Astrocyte (in vitro differentiated cells and primary cell): ENCODE measurements at regions not wholly inside any gene's neighbourhood (a gene's known extent, or its start where the extent isn't known, plus 50 kb on each side); places are given as distances from the start of the nearest gene placed in this dataset.
A peak's percentile ranks its signal among the peaks of the same experiment; 100 is the strongest.

ENCODE experiments used
- DNase-seq: peaks from one replicate; pipeline ENCODE4 v3.0.0-alpha.2; 2010; ENCODE audit warnings: low read depth
- FAIRE-seq: peaks from 2 replicates; lab custom pipeline; 2011; peaks lifted over from hg19 to GRCh38; lab: Jason Lieb, UNC
- H2AFZ ChIP-seq: 2 replicates; pipeline ENCODE4 v1.6.0; 2012; ENCODE audit warnings: low read depth, low read length, inconsistent platforms
- H3K27ac ChIP-seq: 2 replicates; pipeline ENCODE4 v1.5.1; 2011; ENCODE audit warnings: low read depth, low read length, inconsistent platforms
- H3K27me3 ChIP-seq: 2 replicates; pipeline ENCODE4 v1.6.0; 2011; ENCODE audit warnings: low read length, inconsistent platforms; ENCODE audit not compliant: insufficient read depth
- H3K36me3 ChIP-seq: 2 replicates; pipeline ENCODE4 v1.5.1; 2011; ENCODE audit warnings: low read length, inconsistent platforms; ENCODE audit not compliant: insufficient read depth
- H3K4me1 ChIP-seq: 2 replicates; pipeline ENCODE4 v1.5.1; 2011; ENCODE audit warnings: low read length, inconsistent platforms; ENCODE audit not compliant: insufficient read depth
- H3K4me2 ChIP-seq: 2 replicates; pipeline ENCODE4 v1.6.0; 2012; ENCODE audit warnings: low read length, inconsistent platforms
- H3K4me3 ChIP-seq: 2 replicates; pipeline ENCODE4 v1.5.1; 2011; ENCODE audit warnings: low read depth, mild to moderate bottlenecking, low read length, inconsistent platforms; ENCODE audit not compliant: insufficient read depth
- H3K79me2 ChIP-seq: 2 replicates; pipeline ENCODE4 v1.6.0; 2012; ENCODE audit warnings: mild to moderate bottlenecking, low read length, inconsistent platforms; ENCODE audit not compliant: insufficient read depth
- H3K9ac ChIP-seq: 2 replicates; pipeline ENCODE4 v1.6.0; 2012; ENCODE audit warnings: mild to moderate bottlenecking, low read length, inconsistent platforms
- H3K9me3 ChIP-seq: 2 replicates; pipeline ENCODE4 v1.5.1; 2012; ENCODE audit warnings: low read depth, mild to moderate bottlenecking, low read length, inconsistent platforms; ENCODE audit not compliant: insufficient read depth
- H4K20me1 ChIP-seq: 2 replicates; pipeline ENCODE4 v1.6.0; 2012; ENCODE audit warnings: low read length, inconsistent platforms; ENCODE audit not compliant: insufficient read depth
- H3K27ac Mint-ChIP-seq: one replicate; pipeline ENCODE4 v1.8.0; 2021; ENCODE audit warnings: mild to moderate bottlenecking, mixed read lengths; ENCODE audit not compliant: unreplicated experiment
- H3K27me3 Mint-ChIP-seq: one replicate; pipeline ENCODE4 v1.8.0; 2021; ENCODE audit warnings: low read depth, mixed read lengths; ENCODE audit not compliant: unreplicated experiment
- H3K36me3 Mint-ChIP-seq: one replicate; pipeline ENCODE4 v1.8.0; 2021; ENCODE audit warnings: low read depth, mixed read lengths; ENCODE audit not compliant: unreplicated experiment
- H3K4me1 Mint-ChIP-seq: one replicate; pipeline ENCODE4 v1.8.0; 2021; ENCODE audit warnings: low read depth, mixed read lengths; ENCODE audit not compliant: unreplicated experiment
- H3K4me3 Mint-ChIP-seq: one replicate; pipeline ENCODE4 v1.8.0; 2021; ENCODE audit warnings: mild to moderate bottlenecking, moderate library complexity, mixed read lengths; ENCODE audit not compliant: unreplicated experiment
- H3K9me3 Mint-ChIP-seq: one replicate; pipeline ENCODE4 v1.8.0; 2021; ENCODE audit warnings: mild to moderate bottlenecking, mixed read lengths; ENCODE audit not compliant: unreplicated experiment
- CTCF ChIP-seq: IDR thresholded peaks from 2 replicates; pipeline ENCODE4 v1.5.1; 2011; ENCODE audit warnings: low read depth, mild to moderate bottlenecking, inconsistent platforms, low read length, moderate library complexity; ENCODE audit not compliant: insufficient read depth
- EZH2 ChIP-seq: IDR thresholded peaks from 2 replicates; pipeline ENCODE4 v1.6.1; 2012; ENCODE audit warnings: mild to moderate bottlenecking, low read length, inconsistent platforms; ENCODE audit not compliant: insufficient read depth

DNA sequence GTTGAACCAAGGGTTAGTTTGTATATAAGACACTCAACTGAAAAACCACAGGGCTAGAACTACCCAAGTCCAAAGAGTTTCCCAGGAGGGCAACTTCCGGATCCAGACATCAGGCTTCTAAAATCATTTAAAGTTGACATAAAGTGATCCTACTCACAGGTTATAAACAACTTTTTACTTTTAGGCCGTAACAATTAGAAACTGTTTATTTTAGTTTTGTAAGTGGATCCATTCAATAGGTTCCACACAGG is 454.6 kb downstream of the MEIS1 start:
- TF ChIP-seq CTCF: no peak
- TF ChIP-seq EZH2: no peak
- peaks cover 17% of the 10 kb centered on the region for H3K4me1 ChIP-seq
- peak overlapping the region; percentile 50 for H3K4me2 ChIP-seq
- H3K27ac ChIP-seq: peak overlapping the region; percentile 72
- peak overlapping the region; percentile 3 for H3K9ac ChIP-seq
- H3K27me3 Mint-ChIP-seq: no peaks in the 10 kb centered on the region
- DNase-seq (no peak), FAIRE-seq (no peak)
- H3K79me2 ChIP-seq: no peaks in the 10 kb centered on the region
- H2AFZ ChIP-seq: no peak overlapping the region
- H3K9me3 Mint-ChIP-seq: no peaks in the 10 kb centered on the region
- H3K27ac Mint-ChIP-seq: peak overlapping the region; percentile 88
- no peaks in the 10 kb centered on the region for H3K36me3 ChIP-seq
- peaks cover 19% of the 10 kb centered on the region for H3K4me1 Mint-ChIP-seq
- H3K4me3 ChIP-seq: no peak overlapping the region
- H3K27me3 ChIP-seq: no peaks in the 10 kb centered on the region
- H3K4me3 Mint-ChIP-seq: no peak overlapping the region
- H3K9me3 ChIP-seq: no peaks in the 10 kb centered on the region
- no peaks in the 10 kb centered on the region for H4K20me1 ChIP-seq
- H3K36me3 Mint-ChIP-seq: no peaks in the 10 kb centered on the region

- Mint-ChIP-seq H3K4me1 (peaks cover 19% of the 10 kb centered on the region), H3K9me3 (no peaks in the 10 kb centered on the region), H3K36me3 (no peaks in the 10 kb centered on the region), H3K27ac (peak overlapping the region; percentile 44), H3K27me3 (no peaks in the 10 kb centered on the region), H3K4me3 (peak overlapping the region; percentile 47)
- TF ChIP-seq CTCF (no peak), EZH2 (no peak)
- FAIRE-seq (no peak), DNase-seq (no peak)
- Histone ChIP-seq H3K4me3 (no peak overlapping the region), H3K4me2 (no peak overlapping the region), H2AFZ (no peak overlapping the region), H3K4me1 (peaks cover 17% of the 10 kb centered on the region), H3K79me2 (no peaks in the 10 kb centered on the region), H3K9ac (no peak overlapping the region), H3K9me3 (no peaks in the 10 kb centered on the region), H3K36me3 (no peaks in the 10 kb centered on the region), H3K27me3 (no peaks in the 10 kb centered on the region), H3K27ac (peak overlapping the region; percentile 72), H4K20me1 (no peaks in the 10 kb centered on the region)
These were observed 455.3 kb downstream of the MEIS1 start for GRCh38 chr2:66890166-66890742.

GRCh38 chr2:66895206-66895605 is 460.3 kb downstream of the MEIS1 start:
- no peaks in the 10 kb centered on the region for H3K9me3 ChIP-seq
- H3K27me3 ChIP-seq: no peaks in the 10 kb centered on the region
- Mint-ChIP-seq H3K9me3 (no peaks in the 10 kb centered on the region), H3K36me3 (no peaks in the 10 kb centered on the region), H3K4me1 (peaks cover 17% of the 10 kb centered on the region), H3K27me3 (no peaks in the 10 kb centered on the region), H3K27ac (no peak overlapping the region), H3K4me3 (no peak overlapping the region)
- H3K4me2 ChIP-seq: no peak overlapping the region
- no peaks in the 10 kb centered on the region for H3K36me3 ChIP-seq
- no peak overlapping the region for H3K4me3 ChIP-seq
- no peak overlapping the region for H3K27ac ChIP-seq
- FAIRE-seq (no peak), DNase-seq (peak; percentile 41)
- H3K9ac ChIP-seq: no peak overlapping the region
- no peaks in the 10 kb centered on the region for H4K20me1 ChIP-seq
- no peaks in the 10 kb centered on the region for H3K79me2 ChIP-seq
- H3K4me1 ChIP-seq: peaks cover 8% of the 10 kb centered on the region
- H2AFZ ChIP-seq: no peak overlapping the region
- no peak for TF ChIP-seq EZH2
- TF ChIP-seq CTCF: no peak
